Bronchial epithelial cell (primary cell): ENCODE measurements at regions not wholly inside any gene's neighbourhood (a gene's known extent, or its start where the extent isn't known, plus 50 kb on each side); places are given as distances from the start of the nearest gene placed in this dataset.

Source experiments
- DNase-seq: peaks from one replicate; pipeline ENCODE4 v3.0.0-alpha.2; 2010; ENCODE audit warnings: low read depth
- FAIRE-seq: peaks from 2 replicates; lab custom pipeline; 2011; peaks lifted over from hg19 to GRCh38; lab: Jason Lieb, UNC
- H3K27me3 ChIP-seq: 2 replicates; pipeline ENCODE4 v1.5.1; 2011; ENCODE audit warnings: low read length; ENCODE audit not compliant: control insufficient read depth, insufficient read depth
- H3K36me3 ChIP-seq: 2 replicates; pipeline ENCODE4 v1.5.1; 2011; ENCODE audit warnings: low read length; ENCODE audit not compliant: control insufficient read depth, insufficient read depth
- H3K4me3 ChIP-seq: 2 replicates; pipeline ENCODE4 v1.5.1; 2011; ENCODE audit warnings: mild to moderate bottlenecking, low read depth, low read length, control low read depth
- CTCF ChIP-seq: IDR thresholded peaks from 2 replicates; pipeline ENCODE4 v1.5.1; 2011; ENCODE audit warnings: mild to moderate bottlenecking, moderate library complexity, low read length, control low read depth, inconsistent platforms; ENCODE audit not compliant: insufficient read depth, severe bottlenecking

- DNase-seq (no peak), FAIRE-seq (no peak)
- no peaks in the 10 kb centered on the region for H3K36me3 ChIP-seq
- TF ChIP-seq CTCF: no peak
- H3K4me3 ChIP-seq: no peak overlapping the region
- no peaks in the 10 kb centered on the region for H3K27me3 ChIP-seq
Measured at GRCh38 chr1:103367186-103367585, 158.3 kb upstream of the RNPC3 start.

GRCh38 chr1:103365860-103366569, 159.5 kb upstream of the RNPC3 start:
- TF ChIP-seq CTCF: no peak
- no peaks in the 10 kb centered on the region for H3K36me3 ChIP-seq

GRCh38 chr1:103363008-103363365, 162.5 kb upstream of the RNPC3 start:
- FAIRE-seq (no peak), DNase-seq (no peak)
- Histone ChIP-seq H3K4me3 (no peak overlapping the region), H3K36me3 (no peaks in the 10 kb centered on the region), H3K27me3 (no peaks in the 10 kb centered on the region)
- TF ChIP-seq CTCF: no peak

More at GRCh38 chr1:103365860-103366569, 159.5 kb upstream of the RNPC3 start:
- DNase-seq (no peak), FAIRE-seq (no peak)
- Histone ChIP-seq H3K4me3 (no peak overlapping the region), H3K27me3 (no peaks in the 10 kb centered on the region)

GRCh38 chr1:103362348-103363007, 163.0 kb upstream of the RNPC3 start:
- no peaks in the 10 kb centered on the region for H3K36me3 ChIP-seq
- H3K27me3 ChIP-seq: no peaks in the 10 kb centered on the region
- no peak for TF ChIP-seq CTCF
- FAIRE-seq (no peak), DNase-seq (no peak)
- H3K4me3 ChIP-seq: no peak overlapping the region

- FAIRE-seq (no peak), DNase-seq (no peak)
- no peak overlapping the region for H3K4me3 ChIP-seq
- TF ChIP-seq CTCF: no peak
- H3K27me3 ChIP-seq: no peaks in the 10 kb centered on the region
- H3K36me3 ChIP-seq: no peaks in the 10 kb centered on the region
Measured at GRCh38 chr1:103353391-103353790, 172.1 kb upstream of the RNPC3 start.

GRCh38 chr1:103348136-103348535, 177.4 kb upstream of the RNPC3 start:
- H3K4me3 ChIP-seq: no peak overlapping the region
- DNase-seq (no peak), FAIRE-seq (no peak)
- no peaks in the 10 kb centered on the region for H3K27me3 ChIP-seq
- no peak for TF ChIP-seq CTCF
- H3K36me3 ChIP-seq: no peaks in the 10 kb centered on the region
